ENCODE measurements at regions not wholly inside any gene's neighbourhood (a gene's known extent, or its start where the extent isn't known, plus 50 kb on each side); places are given as distances from the start of the nearest gene placed in this dataset.

- Histone ChIP-seq H3K36me3 (ENCODE audit: low read depth) (no peaks in the 10 kb centered on the region), H3K4me1 (ENCODE audit: low read depth) (no peaks in the 10 kb centered on the region), H3K9me3 (no peaks in the 10 kb centered on the region), H3K4me3 (no peak overlapping the region)
- no peak for TF ChIP-seq CTCF (IDR thresholded peaks at IDR 0.05)
- ATAC-seq (no peak), DNase-seq (no peak)
- intact Hi-C loops (cut with DNase I, micrococcal nuclease): no loop called here
These were observed 69.0 kb upstream of the TMEM33 start for GRCh38 chr4:41865981-41866798.

- no peak for ATAC-seq
These were observed 69.8 kb upstream of the TMEM33 start for GRCh38 chr4:41865306-41865980.

GRCh38 chr4:41859087-41859486 is 76.1 kb upstream of the TMEM33 start:
- no peak for TF ChIP-seq CTCF (IDR thresholded peaks at IDR 0.05)
- intact Hi-C loops (cut with DNase I, micrococcal nuclease): no loop called here
- H3K4me1 ChIP-seq (ENCODE audit: low read depth): no peaks in the 10 kb centered on the region
- DNase-seq: no peak
- H3K36me3 ChIP-seq (ENCODE audit: low read depth): no peaks in the 10 kb centered on the region
- ATAC-seq: no peak
- no peak overlapping the region for H3K4me3 ChIP-seq
- H3K9me3 ChIP-seq: no peaks in the 10 kb centered on the region

More at GRCh38 chr4:41865306-41865980, 69.8 kb upstream of the TMEM33 start:
- no peak for DNase-seq
- H3K4me1 ChIP-seq (ENCODE audit: low read depth): no peaks in the 10 kb centered on the region
- H3K9me3 ChIP-seq: no peaks in the 10 kb centered on the region
- H3K4me3 ChIP-seq: no peak overlapping the region
- no peaks in the 10 kb centered on the region for H3K36me3 ChIP-seq (ENCODE audit: low read depth)
- intact Hi-C loops (cut with DNase I, micrococcal nuclease): no loop called here
- TF ChIP-seq CTCF (IDR thresholded peaks at IDR 0.05): no peak

DNA sequence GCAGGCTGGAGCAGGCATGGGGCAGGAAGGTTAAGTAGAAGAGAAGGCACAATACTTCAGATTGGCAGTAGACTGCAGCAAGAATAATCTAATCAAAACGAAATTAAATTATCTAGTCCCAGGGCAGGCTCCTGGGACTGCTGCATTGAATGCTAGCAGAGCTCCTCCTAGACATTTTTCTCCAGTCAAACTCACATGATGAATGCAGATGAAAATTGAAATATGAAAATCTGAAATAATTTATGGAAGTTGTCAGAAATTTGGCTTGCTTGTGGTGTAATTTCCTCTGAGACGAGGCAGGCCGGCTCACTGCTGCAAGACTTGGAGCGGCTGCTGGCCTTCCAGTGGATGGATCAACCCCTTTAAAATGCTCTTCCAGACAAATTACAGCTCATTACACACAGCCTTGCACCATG is 78.0 kb upstream of the TMEM33 start:
- intact Hi-C loops (cut with DNase I, micrococcal nuclease): no loop called here
- Histone ChIP-seq H3K4me1 (ENCODE audit: low read depth) (no peaks in the 10 kb centered on the region), H3K36me3 (ENCODE audit: low read depth) (no peaks in the 10 kb centered on the region), H3K9me3 (no peaks in the 10 kb centered on the region), H3K4me3 (no peak overlapping the region)
- TF ChIP-seq CTCF (IDR thresholded peaks at IDR 0.05): no peak
- ATAC-seq (no peak), DNase-seq (no peak)

DNA sequence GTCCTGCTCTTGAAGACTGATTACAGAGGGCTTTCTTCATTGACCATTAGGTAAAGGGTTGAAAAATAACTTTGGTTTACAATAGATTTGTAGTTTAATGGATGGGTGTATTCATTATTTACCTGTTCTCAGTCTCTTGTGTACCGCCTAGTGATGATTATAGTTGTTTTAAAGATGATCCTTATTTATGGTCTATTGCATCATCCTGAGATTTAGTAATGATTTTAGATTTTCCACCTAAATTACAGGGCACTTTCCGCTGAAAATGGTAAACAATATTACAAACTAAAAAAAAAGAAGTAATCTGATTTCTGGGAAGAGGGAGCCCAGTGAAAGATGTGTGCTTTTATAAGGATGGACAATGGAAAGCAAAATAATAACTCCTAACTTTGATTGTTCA is 78.4 kb upstream of the TMEM33 start:
- no peaks in the 10 kb centered on the region for H3K4me1 ChIP-seq (ENCODE audit: low read depth)
- H3K4me3 ChIP-seq: no peak overlapping the region
- no peak for TF ChIP-seq CTCF (IDR thresholded peaks at IDR 0.05)
- ATAC-seq (no peak), DNase-seq (no peak)
- H3K9me3 ChIP-seq: no peaks in the 10 kb centered on the region
- H3K36me3 ChIP-seq (ENCODE audit: low read depth): no peaks in the 10 kb centered on the region
- intact Hi-C loops (cut with DNase I, micrococcal nuclease): no loop called here
